Fibroblast of villous mesenchyme (primary cell): ENCODE measurements at regions not wholly inside any gene's neighbourhood (a gene's known extent, or its start where the extent isn't known, plus 50 kb on each side); places are given as distances from the start of the nearest gene placed in this dataset.
A peak's percentile ranks its signal among the peaks of the same experiment; 100 is the strongest.

Experiments used
- DNase-seq: peaks from one replicate; pipeline ENCODE4 v3.0.0-alpha.2; 2010; ENCODE audit warnings: low read depth
- H3K4me3 ChIP-seq: 2 replicates; pipeline ENCODE4 v1.5.1; 2011; ENCODE audit warnings: low read depth, mild to moderate bottlenecking, low read length
- TF ChIP-seq, protein P1 (sequence below): IDR thresholded peaks from 2 replicates; pipeline ENCODE4 v1.5.1; 2012; ENCODE audit warnings: low read depth, mild to moderate bottlenecking, low read length; ENCODE audit not compliant: insufficient read depth

DNA sequence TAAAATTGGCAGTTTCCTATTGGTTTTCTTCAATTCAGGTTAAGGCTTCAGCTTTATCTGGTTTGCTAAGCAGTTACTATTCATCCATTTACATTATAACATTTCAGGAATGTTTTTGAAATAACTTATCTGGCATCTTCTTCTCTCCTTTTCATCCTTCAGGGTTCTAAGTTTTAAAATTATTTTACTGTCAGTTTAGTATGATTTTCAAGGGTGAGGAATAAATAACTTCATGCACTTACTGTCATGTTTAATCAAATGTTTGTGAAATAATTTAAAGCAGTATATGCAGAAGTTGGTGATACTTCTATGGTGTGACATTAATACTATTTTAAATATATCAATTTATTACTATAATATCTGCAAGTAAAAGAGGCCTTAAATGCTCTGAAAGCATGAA, 338.1 kb upstream of the MMS22L start:
- no peak overlapping the region for H3K4me3 ChIP-seq
- DNase-seq: no peak
- TF ChIP-seq, protein P1, sequence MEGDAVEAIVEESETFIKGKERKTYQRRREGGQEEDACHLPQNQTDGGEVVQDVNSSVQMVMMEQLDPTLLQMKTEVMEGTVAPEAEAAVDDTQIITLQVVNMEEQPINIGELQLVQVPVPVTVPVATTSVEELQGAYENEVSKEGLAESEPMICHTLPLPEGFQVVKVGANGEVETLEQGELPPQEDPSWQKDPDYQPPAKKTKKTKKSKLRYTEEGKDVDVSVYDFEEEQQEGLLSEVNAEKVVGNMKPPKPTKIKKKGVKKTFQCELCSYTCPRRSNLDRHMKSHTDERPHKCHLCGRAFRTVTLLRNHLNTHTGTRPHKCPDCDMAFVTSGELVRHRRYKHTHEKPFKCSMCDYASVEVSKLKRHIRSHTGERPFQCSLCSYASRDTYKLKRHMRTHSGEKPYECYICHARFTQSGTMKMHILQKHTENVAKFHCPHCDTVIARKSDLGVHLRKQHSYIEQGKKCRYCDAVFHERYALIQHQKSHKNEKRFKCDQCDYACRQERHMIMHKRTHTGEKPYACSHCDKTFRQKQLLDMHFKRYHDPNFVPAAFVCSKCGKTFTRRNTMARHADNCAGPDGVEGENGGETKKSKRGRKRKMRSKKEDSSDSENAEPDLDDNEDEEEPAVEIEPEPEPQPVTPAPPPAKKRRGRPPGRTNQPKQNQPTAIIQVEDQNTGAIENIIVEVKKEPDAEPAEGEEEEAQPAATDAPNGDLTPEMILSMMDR: no peak

DNA sequence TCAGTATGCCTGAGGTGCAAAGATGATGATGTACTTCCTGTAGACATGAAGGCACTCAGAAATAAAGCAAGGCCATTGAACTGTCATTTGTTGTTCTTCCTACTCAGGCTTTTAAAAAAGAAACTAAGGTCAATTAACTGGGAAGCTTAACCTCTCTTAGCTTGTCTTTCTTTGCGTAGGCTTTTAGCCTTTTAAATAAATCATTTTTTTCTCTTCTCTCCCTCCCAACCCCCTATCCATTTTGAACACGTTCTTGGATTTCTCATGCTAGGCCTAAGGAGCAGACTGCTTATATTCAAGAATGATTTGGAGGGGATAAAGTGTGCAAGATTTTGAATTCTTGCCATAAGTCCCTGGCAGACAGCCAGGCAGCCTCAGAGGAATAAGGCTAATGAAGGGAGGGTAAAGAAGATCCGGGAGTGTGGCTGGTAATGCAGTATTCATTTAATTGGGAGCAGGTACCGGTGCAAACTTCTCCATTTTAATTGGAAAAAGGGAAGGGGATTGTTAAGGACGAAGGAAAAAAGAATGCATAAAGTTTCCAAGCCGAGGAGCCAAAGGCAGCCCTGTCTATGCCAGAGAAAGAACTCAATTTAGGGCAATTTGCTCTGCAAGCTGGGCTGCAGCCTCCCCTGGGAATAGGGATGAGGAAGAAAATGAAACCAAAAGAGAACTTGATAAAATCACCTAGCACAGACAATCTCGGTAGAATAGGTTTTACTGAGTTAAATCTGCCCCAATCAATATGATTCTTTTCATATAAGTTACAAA, 343.8 kb upstream of the MMS22L start:
- peak; percentile 0 for DNase-seq
- no peak overlapping the region for H3K4me3 ChIP-seq

DNA sequence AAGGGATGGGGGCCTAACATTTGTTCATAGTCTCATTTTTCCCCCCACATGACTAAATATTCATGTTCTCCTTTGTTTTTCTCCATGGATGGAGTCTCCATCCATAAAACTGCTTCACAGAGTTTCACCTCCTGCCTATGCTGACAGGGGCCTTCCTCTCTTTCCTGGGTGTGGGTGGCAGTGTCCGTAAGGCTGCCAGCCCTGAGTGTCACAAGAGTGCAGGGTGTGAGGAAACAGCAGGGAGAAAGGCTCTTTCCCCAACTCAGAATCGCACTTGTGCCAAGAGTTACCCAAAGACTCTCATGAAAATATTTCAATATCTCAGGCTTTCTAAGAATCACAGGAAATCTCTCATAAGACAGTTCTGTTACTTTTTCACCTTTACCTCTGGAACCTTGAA, 346.2 kb upstream of the MMS22L start:
- no peak for DNase-seq
- H3K4me3 ChIP-seq: no peak overlapping the region
- TF ChIP-seq, protein P1: no peak

More for the DNA sequence above, 343.8 kb upstream of the MMS22L start:
- TF ChIP-seq, protein P1: no peak

DNA sequence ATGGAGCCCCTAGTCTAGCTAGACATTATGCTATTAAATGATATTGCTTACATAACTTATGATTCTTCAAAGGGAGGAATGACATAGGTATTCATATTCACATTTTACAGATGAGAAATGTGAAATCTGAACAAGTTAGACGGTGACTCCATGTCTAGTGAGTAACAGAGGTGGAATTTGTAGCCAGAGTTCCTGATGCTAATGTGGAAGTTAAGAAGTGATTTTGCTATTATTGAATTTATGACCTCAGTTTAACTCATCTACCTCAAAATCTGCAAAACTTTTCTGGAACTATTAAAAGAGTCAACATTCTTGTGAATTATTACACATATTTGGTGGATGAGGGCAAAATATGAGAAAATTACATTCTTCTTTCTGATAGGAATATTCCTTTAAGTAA, 347.6 kb upstream of the MMS22L start:
- TF ChIP-seq, protein P1: no peak
- DNase-seq: no peak
- H3K4me3 ChIP-seq: no peak overlapping the region

DNA sequence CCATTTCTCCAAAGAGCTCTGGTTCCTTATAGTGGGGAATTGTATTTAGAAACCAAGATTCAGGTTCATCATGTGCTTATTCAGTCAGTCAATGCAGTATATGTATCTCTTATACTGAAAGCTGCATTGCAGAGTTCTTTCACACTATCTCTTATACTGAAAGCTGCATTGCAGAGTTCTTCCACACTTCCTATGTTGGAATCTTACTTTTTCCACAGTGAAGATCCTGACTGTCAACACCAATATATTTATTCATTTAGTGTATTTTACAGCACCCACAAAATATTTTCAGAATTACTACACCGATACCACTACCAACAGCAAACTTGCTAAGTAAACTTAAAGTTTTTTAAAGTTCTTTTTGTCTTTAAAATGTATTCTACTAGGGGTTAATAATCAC, 349.3 kb upstream of the MMS22L start:
- no peak for DNase-seq
- TF ChIP-seq, protein P1: no peak
- H3K4me3 ChIP-seq: no peak overlapping the region

DNA sequence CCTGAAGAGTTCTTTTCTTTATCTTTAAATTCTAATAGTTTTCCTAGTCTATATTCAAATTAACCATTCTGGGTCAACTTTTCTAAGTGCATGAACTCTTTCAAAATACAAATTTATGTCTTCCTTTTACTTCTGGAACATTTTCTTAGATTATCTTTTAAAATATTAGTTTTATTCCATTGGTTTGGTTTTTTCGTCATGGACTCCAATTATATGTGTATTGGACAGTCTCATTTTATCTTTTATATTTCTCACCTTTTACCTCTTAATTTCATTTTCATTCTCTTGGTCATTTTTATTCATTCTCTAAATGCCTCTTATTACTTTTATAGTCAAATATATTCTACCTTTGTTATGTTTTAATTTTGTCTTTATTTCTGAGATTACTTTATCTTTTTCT, 356.7 kb upstream of the MMS22L start:
- TF ChIP-seq, protein P1: no peak
- no peak overlapping the region for H3K4me3 ChIP-seq
- no peak for DNase-seq

DNA sequence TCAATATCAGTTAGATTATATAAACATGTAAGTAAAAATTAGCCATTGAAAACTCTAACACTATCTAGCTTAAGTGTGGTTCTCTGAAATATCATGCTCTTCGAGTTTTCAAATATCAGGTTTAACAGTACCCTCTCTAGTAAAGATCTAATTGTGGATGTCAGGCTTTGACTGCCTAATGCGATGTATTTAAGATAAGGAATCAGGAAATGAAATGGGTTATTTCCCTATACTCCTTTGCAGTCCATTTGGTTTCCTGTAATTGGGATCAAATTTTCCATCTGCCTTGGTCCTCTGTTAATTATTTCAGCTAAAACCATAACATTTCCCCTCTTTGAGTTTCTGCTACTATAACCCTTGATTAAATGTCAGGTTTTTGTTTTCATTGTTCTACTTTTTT, 361.3 kb upstream of the MMS22L start:
- DNase-seq: no peak
- no peak overlapping the region for H3K4me3 ChIP-seq
- TF ChIP-seq, protein P1: no peak
